Inflammatory macrophage treated with lipopolysaccharide for 1 hour (primary cell): ENCODE measurements at regions not wholly inside any gene's neighbourhood (a gene's known extent, or its start where the extent isn't known, plus 50 kb on each side); places are given as distances from the start of the nearest gene placed in this dataset.

Source experiments
- DNase-seq, 2 donors: peaks; one replicate each; pipeline ENCODE4 v3.0.0-alpha.2; 2020 to 2022

DNA sequence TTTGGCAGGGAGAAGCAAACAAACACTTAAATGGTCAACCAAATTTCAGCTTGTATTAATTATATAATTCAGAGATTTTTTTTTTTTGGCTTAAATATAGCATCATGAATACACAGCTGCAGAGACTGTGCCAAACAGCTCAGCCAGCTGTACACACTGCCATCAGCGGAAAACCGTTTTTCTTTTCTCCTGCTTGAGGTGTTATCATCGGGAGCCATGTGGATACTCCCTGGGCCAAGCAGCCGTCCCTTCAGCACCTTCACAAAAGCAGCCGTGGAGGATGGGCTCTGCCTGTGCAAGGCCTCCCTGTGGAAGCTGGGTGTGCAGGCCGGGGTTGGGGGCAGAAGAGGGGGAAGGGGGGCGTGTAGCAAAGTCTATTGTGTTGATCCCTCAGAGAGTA is 85.0 kb downstream of the NUF2 start:
- DNase-seq = no peak

DNA sequence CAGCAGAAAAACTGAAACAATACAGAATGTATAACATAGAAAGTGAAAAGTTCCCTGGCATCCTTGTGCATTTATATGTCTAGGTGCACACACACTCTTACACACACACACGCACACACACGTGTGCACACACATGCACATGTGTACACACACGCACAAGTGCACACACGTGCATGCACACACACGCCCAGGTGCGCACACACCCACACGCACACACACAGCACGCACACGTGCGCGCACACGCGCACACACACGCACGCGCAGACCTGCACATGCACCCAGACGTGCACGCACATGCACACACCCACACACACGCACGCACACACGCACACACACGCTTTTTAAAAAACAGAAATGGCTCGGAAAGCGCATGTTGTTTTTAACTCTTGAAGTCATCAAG is 86.5 kb downstream of the NUF2 start:
- DNase-seq = no peak

DNA sequence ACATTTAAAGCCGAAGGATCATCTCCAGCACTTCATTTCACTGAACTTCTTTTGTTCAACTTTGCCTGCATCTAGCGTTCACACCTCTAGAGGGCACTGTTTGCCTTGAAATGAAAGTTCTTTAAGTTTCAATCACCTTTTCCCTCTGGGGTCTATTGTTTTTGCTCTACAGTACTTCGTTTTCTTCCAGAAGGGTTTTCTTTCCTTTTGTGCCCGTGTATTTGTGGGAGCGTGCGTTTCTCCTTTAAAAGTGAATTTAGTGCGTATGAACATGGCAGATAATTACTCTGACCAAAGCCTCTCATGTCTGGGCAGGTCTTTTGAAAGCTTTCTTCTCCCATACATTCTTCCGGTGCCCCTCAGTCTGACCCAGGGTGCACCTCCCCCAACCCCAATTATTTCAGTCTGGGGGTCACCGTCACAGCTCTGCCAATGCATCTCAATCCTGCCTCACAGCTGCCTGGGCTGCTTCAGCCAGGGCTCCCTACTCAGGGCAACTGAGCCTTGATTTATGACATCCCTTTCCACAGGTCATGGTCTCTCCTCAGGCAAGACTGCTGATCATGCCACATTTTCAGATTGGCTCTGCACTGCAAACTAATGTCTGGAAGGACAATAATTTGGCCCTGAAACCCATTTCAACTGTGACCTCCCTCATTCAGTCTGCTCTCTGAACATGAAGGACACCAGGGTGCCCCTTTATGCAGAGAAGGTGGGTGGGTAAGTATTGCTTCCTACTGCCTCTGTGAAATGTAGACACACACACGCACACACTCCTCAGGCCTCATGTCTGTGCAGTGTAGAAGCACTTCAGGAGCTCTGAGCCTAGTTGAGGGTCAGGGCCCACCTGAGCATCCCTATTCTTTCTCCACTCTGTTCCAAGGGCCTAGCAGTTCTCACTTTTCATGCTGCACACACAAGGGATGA is 88.6 kb downstream of the NUF2 start:
- peak; percentile 1 to 63 for DNase-seq

DNA sequence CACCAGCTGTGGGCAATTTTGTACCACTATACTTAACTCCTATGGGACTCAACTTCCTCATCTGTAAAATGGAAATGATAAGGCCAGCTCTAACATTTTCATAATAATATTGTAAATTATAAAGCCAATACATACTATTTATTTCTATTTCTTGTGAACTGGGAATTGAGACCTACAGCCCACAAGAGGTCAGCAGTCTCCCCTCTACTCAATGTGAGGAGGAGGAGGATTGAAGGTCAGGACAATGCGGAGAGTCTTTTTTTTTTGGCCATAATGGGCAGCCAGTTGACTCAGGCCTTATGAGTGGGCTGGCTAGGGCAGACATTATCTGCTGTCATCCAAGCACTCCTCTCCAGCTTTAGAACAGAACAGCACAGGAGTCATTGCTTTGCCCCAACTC is 90.5 kb downstream of the NUF2 start:
- DNase-seq = no peak

DNA sequence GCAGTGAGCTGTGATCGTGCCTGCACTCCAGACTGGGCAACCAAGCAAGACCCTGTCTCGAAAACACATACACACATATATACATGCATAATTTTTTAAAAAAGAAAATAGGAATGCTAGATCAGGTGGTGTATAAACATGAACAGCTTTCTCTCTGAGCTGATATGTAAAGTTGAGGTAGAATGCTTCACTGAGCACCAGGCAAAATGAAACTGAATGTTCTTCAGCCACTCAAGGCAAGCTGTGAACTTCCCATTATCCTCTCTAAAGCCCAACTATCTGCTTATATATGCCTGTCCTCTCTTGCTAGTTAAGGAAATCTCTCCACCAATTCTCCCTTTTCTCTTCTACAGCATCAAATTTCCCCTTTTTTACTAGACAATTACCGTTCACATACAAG is 93.0 kb downstream of the NUF2 start:
- no peak for DNase-seq

DNA sequence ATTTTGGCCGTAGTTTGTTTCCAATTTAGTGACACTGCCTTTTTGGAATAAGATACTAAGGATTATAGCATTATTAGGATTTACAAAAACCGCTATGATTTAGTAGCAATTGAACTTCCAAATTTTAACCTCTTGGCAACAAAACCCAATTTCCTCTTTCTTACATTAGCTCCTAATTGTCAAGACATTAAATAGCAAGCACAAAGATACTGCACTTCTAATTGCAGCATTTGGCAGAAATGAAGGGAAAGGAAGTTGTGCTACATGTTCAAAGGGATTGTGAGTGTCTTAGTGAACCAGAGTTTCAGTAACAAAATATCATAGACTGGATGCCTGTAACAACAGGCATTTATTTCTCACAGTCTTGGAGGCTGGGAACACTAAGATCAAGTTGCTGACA is 99.9 kb downstream of the NUF2 start:
- no peak for DNase-seq

DNA sequence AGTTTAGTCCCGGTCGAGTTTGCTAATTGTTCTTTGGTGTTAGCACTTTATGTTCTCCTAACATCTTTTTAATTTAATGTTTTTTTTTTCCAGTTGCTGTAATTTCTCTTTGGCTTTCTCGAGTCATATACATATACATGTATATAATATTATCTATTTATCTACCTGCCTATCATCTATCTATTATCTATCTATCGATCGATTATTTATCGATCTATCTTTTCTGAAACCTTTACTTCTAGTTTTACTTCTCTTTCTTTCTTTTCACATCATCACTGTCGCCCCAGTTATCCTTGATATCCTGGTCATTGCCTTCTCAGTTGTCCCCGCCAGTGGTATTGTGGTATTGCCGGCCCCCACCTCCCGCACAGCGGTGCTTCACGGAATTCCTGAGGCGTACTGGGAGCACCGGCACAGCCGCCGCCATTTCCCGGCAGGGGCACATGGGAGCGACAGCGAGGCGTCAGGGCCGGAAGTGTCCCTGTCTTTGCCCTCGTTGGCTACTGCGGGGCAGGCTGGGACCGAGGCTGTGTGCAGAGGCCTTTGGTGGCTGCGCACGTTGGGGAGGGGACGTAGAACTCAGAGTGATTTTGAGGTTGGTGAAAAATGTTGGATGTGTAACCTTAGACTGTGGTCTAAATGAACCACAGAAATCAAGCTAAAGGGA is 101.1 kb downstream of the NUF2 start:
- no peak for DNase-seq

DNA sequence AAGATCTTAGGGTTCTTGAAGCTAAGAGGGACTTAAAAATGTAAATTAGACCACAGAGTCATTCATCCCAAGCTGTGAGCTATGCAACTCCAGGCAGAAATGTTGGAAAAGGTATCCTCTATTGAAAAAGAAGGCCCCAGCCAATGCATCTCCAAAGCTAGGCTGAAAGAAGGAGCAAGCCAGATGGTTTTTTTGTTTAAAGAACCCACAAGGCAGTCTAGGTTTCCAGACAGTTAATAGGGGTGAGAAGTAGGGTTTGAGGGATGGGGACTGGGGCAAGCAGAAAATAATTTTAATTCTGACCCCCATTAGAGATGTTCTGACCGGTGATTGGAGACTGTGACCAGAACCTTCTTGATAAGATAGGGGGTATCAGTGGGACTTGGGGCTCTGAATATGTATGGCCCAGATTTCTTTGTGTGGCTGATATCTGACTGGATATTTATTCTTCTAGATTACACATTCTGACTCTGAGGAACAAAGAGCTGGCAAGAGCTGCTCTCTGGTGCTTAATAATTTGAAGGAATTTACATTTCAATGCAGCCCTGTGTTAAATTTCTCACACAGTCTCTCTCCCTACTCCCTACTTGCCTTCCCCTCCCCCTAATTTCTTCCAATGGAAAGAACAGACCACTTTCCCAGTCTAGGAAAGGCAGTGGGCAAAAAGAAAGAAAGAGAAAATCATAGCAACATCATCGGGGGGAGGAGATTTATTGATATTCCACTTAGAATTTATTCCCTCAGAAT is 104.9 kb downstream of the NUF2 start:
- no peak for DNase-seq

DNA sequence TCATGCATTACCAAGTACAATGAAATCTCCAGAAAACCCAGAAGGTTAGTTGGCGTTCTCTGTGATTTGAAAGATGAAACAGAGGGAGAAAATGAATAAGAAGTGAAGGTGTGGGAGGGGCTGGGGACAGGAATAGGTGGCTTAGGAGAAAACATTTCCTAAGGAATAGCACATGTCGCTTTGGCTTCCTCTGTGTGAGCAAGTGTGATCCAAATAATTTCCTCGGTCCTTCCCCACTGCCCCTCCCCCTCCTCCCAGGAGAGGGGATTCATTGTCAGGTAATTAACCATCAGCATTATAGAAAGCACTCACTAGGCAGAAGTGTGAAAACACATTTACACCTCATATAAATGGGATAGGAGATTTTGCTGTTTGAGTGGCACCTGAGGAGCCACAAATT is 105.5 kb downstream of the NUF2 start:
- no peak for DNase-seq

DNA sequence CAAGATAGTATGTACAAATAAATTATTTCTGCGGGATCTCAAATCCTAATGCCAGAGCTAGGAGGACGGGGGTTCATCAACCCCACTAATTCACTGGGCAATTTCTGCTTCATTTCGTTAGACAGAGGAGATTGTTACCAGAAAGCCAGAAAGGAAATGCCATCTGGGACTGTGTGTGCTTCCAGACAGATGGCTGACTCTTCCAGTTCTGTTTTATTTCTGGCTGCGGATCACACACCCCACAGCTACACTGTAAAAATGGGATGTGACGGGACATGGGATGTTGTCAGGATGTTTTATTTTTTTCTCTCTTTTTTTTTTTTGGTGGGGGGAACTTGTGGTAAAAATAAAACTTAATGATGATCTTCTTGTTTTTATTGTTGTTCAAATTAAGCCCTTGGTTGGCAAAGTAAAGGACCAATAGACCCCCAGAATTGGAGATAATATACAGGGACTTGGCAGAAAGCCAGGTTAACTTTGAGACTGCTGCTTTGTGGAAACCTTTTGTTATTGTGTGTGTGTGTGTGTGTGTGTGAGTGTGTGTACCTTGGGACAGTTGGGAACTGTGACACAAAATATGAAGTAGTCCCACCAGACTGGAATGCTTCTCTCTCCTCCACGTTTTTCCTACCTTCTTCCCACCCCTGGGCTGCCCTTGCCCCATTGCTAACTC is 114.5 kb downstream of the NUF2 start:
- DNase-seq = no peak

DNA sequence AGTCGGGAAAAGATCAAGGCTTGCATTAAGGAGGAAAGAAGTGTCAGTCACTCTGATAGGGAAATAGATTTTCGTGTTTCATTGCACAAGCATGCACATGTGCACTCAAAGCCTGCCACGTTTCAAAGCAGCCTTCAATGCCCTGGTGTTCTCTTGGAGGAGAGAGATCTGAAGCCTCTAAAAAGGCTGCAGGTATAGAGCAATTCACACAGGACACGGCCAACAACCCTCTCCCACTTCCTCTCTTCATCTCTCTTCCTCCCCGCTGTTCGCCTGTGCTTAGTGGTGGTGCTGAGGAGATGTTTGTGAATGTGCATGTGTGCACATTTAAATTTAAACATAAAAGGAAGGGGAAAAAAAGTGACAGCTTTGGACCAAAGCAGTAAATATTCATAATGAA is 117.7 kb downstream of the NUF2 start:
- DNase-seq = no peak

DNA sequence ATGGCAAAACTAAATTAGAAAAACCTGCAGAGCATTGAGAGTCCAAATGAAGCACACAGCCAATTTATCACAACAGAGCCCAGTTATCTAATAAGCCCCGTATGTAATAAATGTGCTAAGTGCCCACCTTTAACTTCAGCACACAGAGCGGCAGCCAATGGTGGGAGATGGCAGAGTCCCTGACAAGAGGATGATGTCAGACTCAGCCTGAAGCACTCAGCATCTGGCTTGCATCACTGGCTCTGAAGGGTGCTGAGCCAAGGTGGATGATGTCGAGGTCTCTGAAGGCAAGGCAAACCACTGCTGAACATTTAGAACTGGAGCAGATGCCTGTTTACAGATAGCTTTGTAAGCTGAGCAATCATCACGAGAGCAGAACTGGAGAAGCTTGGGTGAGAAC is 118.3 kb downstream of the NUF2 start:
- DNase-seq = no peak

DNA sequence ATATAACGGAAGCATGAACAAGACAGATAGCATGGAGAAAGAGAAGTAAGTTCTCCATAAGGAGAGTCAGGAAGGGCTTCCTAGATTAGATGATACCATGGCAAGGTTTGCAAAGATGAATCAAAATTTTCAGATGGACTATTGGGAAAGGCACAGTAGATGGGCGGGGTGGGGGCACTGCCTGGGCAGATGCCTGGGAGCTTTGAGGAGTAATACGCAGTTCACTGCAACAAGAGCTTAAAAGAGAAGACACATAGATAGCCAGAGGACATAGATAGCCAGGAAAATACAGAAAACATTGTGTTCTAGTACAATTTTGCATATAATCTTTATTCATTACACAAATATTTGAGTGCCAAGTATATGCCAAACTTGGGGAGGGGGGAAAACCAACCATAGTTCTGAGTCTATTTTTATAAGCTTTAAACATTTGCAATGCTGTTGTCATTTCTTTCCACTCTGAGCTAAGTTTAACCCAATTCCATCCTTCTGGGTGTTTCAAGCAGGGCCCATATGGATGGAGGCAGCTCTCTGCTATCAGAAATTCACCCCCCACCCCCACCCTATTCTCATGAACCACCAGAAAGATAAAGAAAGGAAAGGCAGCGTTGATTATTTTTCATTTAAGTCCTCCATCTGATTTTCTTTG is 120.6 kb downstream of the NUF2 start:
- DNase-seq = no peak

DNA sequence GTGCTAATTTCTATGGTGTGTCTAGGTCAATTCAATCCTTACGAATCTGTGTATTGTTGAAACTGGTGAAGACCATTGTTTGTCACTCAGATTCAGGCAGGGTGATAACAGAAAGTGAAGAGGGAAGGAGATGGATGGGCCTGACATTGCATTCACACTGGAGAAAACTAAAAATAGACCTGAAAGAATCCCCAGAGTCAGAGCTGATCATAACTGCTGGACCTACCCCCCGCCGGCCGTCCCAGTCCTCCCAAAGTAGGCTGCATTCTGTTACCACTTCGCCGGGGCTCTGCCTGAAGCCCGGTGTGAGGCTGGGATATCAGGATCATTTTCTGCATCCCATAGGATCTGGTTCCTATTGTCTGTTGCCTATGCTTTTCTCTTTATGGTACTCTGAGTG is 121.1 kb downstream of the NUF2 start:
- no peak for DNase-seq

DNA sequence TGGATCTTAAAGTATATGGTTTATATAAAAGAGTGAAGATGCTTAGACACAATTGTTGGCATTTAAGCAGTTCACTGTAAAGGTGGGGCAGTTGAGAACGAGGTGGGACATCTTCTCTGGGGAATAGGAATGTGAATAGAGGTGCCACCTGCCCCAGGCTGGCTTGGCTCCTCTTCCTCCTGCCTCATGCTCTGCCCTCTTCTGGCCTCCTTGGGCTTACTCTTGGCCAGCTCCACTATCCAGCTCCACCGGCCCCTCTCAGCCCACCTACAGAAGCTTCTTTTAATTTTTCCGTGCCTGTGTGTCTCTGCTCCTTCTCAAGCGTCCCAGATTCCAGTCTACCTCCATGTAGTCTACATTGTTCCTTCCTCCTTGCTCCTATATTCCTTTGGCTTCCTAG is 122.1 kb downstream of the NUF2 start:
- DNase-seq = no peak

DNA sequence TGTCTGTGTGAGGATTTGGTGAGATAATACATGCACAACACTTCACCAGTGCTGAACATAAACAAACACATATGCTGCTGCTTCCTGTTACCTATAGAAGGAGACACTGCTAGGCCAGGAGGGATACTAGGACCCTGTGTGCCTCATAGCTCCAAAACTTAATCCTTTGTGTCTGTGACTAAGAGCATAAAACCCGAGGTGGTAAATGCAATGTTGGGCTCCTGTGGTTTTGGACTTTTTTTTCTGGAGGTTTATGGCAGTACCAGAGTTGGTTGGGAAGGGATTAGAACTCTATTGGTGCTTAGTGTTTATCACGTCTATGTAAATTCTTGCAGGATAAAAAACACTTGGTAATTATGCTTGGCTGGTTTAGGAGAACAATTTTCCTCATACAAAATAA is 122.9 kb downstream of the NUF2 start:
- no peak for DNase-seq

DNA sequence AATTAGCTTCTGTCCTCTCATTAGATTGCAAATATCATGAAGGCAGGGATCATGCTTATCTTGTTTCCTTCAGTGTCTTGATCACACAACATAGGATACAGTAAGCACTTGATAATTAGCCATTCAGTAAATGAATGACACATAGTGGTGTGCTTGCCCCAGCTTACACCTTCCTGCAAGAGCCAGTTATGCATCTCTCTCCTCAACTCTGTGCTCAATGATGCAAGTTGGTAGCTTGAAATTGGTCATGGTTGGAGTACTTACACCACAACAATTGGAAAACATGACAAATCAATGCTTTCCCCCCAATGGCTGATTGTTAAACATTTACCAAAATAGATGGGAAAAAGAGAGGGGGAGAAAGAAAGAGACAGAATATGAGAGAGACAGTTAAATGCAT is 129.2 kb downstream of the NUF2 start:
- no peak for DNase-seq

DNA sequence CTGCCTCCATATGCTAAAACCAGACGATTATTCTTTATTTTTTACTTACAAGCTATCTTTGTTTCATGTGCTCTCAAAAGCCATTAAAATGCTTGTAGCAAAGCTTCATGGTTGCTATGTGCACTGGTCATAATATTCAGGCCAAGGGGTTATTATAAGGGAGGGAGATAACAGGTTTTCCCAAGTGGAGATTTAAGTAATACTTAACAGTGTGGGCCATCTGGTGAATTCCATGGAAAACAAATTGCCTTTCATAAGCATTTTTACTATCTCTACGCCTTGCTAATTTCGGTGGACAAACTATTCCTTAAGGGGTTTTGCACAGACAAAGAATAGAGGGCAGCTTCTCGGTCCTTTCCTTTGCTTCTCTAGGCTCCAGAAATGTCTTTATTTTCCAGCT is 137.8 kb downstream of the NUF2 start:
- DNase-seq = no peak

DNA sequence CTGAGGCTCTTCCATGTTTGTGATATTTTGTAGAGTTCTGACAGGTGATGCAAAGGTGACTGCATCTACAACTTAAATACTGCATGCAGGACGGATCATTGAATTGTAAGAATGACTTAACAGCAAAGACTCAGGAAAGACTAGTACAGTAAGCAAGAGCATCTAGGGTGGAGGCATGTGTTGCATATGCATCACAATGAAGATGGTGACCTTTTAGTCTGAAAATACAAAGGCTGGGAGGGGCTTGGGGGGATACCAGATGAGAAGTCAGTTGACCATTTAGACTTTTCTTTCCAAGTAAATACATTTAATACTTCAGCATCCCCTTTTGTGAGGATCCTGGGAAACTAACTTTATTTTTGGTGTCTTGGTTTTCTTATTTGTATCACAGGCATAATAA is 145.5 kb downstream of the NUF2 start:
- DNase-seq = no peak

DNA sequence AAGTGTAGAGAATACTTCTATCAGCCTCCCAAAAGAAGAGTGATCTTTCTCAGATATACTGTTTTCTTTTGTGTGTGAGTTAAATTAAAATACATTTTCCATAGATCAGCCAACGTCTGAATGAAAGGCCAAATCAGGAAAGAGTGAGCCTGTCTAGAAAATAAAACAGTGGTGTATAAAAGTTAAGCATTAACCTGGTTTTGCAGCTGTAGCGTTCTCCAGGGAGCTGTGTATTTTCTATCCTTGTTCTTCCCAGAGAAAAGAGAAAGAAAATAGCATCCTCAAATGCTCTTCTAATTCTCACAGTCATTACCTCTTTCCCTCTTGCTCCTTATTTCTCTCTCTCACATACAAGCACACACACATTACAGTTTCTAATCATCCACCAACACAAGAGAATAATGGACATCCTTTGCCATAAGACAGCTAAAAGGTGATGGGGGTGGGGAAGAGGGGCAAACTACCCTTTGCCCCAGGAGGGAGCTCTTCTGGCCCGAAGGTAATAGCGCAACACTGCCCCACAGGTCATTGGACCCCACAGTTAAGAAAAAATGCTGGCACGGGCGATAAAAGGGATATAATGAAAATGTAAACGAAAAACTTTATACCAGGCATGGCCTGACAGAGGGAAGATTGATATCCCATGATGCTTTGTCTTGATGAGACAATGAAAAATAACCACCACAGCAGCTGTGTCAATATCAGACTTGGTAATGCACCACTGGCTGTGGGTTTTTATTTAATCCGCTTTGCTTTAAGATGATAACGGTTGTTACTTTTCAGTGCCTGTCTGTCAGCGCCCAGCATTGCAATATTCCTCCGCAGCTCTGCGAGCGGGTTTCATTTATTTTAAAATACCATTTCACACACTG is 150.3 kb downstream of the NUF2 start:
- DNase-seq = no peak

DNA sequence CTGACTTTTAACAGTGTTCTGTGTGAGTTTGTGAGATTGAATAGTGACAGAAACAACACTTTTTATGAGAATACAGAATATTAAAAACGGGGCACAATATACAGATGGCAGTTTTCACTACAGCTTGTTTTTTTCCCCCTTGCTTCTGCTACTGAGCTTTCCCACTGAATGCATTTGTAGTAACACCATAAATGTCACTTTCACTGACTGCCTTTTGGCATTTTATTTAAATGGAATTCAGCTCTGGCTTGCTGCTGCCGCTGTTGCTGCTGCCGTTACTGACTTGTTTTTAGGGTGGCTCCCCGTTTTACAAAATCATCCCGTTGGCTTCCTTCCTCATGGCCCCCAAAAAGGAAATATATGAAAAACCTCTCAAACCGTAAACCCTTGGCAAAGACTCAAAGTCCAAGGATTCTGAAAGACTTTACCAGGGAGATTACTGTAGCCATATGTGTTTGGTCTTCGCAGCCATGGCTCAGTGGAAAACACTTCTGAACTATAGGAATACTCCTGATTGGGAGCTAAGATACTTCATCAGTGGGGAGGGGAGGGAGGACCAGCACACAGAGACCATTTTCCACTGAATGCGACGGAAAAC is 151.0 kb downstream of the NUF2 start:
- no peak for DNase-seq
